ENCODE measurements at regions not wholly inside any gene's neighbourhood (a gene's known extent, or its start where the extent isn't known, plus 50 kb on each side); places are given as distances from the start of the nearest gene placed in this dataset.

GRCh38 chr2:2932189-2932588 lies 445.4 kb downstream of the EIPR1 start:
- Histone ChIP-seq H3K27me3 (ENCODE audit: control insufficient read depth, insufficient read depth, low read length) (no peaks in the 10 kb centered on the region), H3K4me3 (ENCODE audit: low read length) (no peak overlapping the region), H3K27ac (ENCODE audit: low read length) (no peak overlapping the region), H3K4me1 (ENCODE audit: control insufficient read depth, insufficient read depth, low read length) (no peaks in the 10 kb centered on the region), H3K9me3 (replicated peaks; ENCODE audit: control insufficient read depth, low read depth, low read length) (peaks cover 5% of the 10 kb centered on the region), H3K36me3 (ENCODE audit: control insufficient read depth, insufficient read depth, low read length) (no peaks in the 10 kb centered on the region)
- WGBS (ENCODE audit: insufficient coverage): 68% methylated on average over 14 of the region's 15 CpGs
- no peak for DNase-seq

- WGBS (ENCODE audit: insufficient coverage): 79% methylated on average over 7 of the region's 12 CpGs
- Histone ChIP-seq H3K4me3 (ENCODE audit: low read length) (no peak overlapping the region), H3K4me1 (ENCODE audit: control insufficient read depth, insufficient read depth, low read length) (no peaks in the 10 kb centered on the region), H3K27ac (ENCODE audit: low read length) (no peak overlapping the region), H3K36me3 (ENCODE audit: control insufficient read depth, insufficient read depth, low read length) (no peaks in the 10 kb centered on the region), H3K27me3 (ENCODE audit: control insufficient read depth, insufficient read depth, low read length) (no peaks in the 10 kb centered on the region), H3K9me3 (replicated peaks; ENCODE audit: control insufficient read depth, low read depth, low read length) (peaks cover 5% of the 10 kb centered on the region)
- no peak for DNase-seq
Observed at GRCh38 chr2:2931318-2932075, 446.1 kb downstream of the EIPR1 start.

- no peaks in the 10 kb centered on the region for H3K4me1 ChIP-seq (ENCODE audit: control insufficient read depth, insufficient read depth, low read length)
- H3K9me3 ChIP-seq (replicated peaks; ENCODE audit: control insufficient read depth, low read depth, low read length): peaks cover 5% of the 10 kb centered on the region
- DNase-seq: no peak
- no peaks in the 10 kb centered on the region for H3K36me3 ChIP-seq (ENCODE audit: control insufficient read depth, insufficient read depth, low read length)
- no peaks in the 10 kb centered on the region for H3K27me3 ChIP-seq (ENCODE audit: control insufficient read depth, insufficient read depth, low read length)
- H3K4me3 ChIP-seq (ENCODE audit: low read length): no peak overlapping the region
- WGBS (ENCODE audit: insufficient coverage): 80% methylated on average over 1 of the region's 2 CpGs
- H3K27ac ChIP-seq (ENCODE audit: low read length): no peak overlapping the region
Observed at GRCh38 chr2:2930841-2931240, 446.8 kb downstream of the EIPR1 start.

GRCh38 chr2:2926858-2927175 lies 450.8 kb downstream of the EIPR1 start:
- no peak overlapping the region for H3K4me3 ChIP-seq (ENCODE audit: low read length)
- H3K36me3 ChIP-seq (ENCODE audit: control insufficient read depth, insufficient read depth, low read length): no peaks in the 10 kb centered on the region
- DNase-seq: no peak
- no peaks in the 10 kb centered on the region for H3K27me3 ChIP-seq (ENCODE audit: control insufficient read depth, insufficient read depth, low read length)
- no CpG with 5 or more reads among the region's 4 CpGs for WGBS (ENCODE audit: insufficient coverage)
- no peak overlapping the region for H3K27ac ChIP-seq (ENCODE audit: low read length)
- H3K4me1 ChIP-seq (ENCODE audit: control insufficient read depth, insufficient read depth, low read length): no peaks in the 10 kb centered on the region
- peaks cover 5% of the 10 kb centered on the region for H3K9me3 ChIP-seq (replicated peaks; ENCODE audit: control insufficient read depth, low read depth, low read length)

- WGBS (ENCODE audit: insufficient coverage): no CpG with 5 or more reads among the region's 3 CpGs
- no peaks in the 10 kb centered on the region for H3K36me3 ChIP-seq (ENCODE audit: control insufficient read depth, insufficient read depth, low read length)
- no peak for DNase-seq
- no peak overlapping the region for H3K4me3 ChIP-seq (ENCODE audit: low read length)
- H3K27me3 ChIP-seq (ENCODE audit: control insufficient read depth, insufficient read depth, low read length): no peaks in the 10 kb centered on the region
- H3K4me1 ChIP-seq (ENCODE audit: control insufficient read depth, insufficient read depth, low read length): no peaks in the 10 kb centered on the region
- H3K27ac ChIP-seq (ENCODE audit: low read length): no peak overlapping the region
- peaks cover 5% of the 10 kb centered on the region for H3K9me3 ChIP-seq (replicated peaks; ENCODE audit: control insufficient read depth, low read depth, low read length)
Observed at GRCh38 chr2:2926009-2926857, 451.4 kb downstream of the EIPR1 start.

- Histone ChIP-seq H3K4me3 (ENCODE audit: low read length) (no peak overlapping the region), H3K27me3 (ENCODE audit: control insufficient read depth, insufficient read depth, low read length) (no peaks in the 10 kb centered on the region), H3K27ac (ENCODE audit: low read length) (no peak overlapping the region), H3K4me1 (ENCODE audit: control insufficient read depth, insufficient read depth, low read length) (no peaks in the 10 kb centered on the region), H3K36me3 (ENCODE audit: control insufficient read depth, insufficient read depth, low read length) (no peaks in the 10 kb centered on the region), H3K9me3 (replicated peaks; ENCODE audit: control insufficient read depth, low read depth, low read length) (no peaks in the 10 kb centered on the region)
- 56% methylated on average over 4 of the region's 6 CpGs for WGBS (ENCODE audit: insufficient coverage)
- DNase-seq: no peak
Observed at GRCh38 chr2:2922156-2922555, 455.5 kb downstream of the EIPR1 start.

- Histone ChIP-seq H3K4me3 (ENCODE audit: low read length) (no peak overlapping the region), H3K9me3 (replicated peaks; ENCODE audit: control insufficient read depth, low read depth, low read length) (no peaks in the 10 kb centered on the region), H3K4me1 (ENCODE audit: control insufficient read depth, insufficient read depth, low read length) (no peaks in the 10 kb centered on the region), H3K36me3 (ENCODE audit: control insufficient read depth, insufficient read depth, low read length) (no peaks in the 10 kb centered on the region), H3K27ac (ENCODE audit: low read length) (no peak overlapping the region), H3K27me3 (ENCODE audit: control insufficient read depth, insufficient read depth, low read length) (no peaks in the 10 kb centered on the region)
- no peak for DNase-seq
- WGBS (ENCODE audit: insufficient coverage): 87% methylated on average over 14 of the region's 16 CpGs
Observed at GRCh38 chr2:2921011-2921720, 456.5 kb downstream of the EIPR1 start.

GRCh38 chr2:2919574-2920365 lies 457.8 kb downstream of the EIPR1 start:
- no peaks in the 10 kb centered on the region for H3K4me1 ChIP-seq (ENCODE audit: control insufficient read depth, insufficient read depth, low read length)
- H3K36me3 ChIP-seq (ENCODE audit: control insufficient read depth, insufficient read depth, low read length): no peaks in the 10 kb centered on the region
- no peaks in the 10 kb centered on the region for H3K27me3 ChIP-seq (ENCODE audit: control insufficient read depth, insufficient read depth, low read length)
- no peak overlapping the region for H3K27ac ChIP-seq (ENCODE audit: low read length)
- H3K9me3 ChIP-seq (replicated peaks; ENCODE audit: control insufficient read depth, low read depth, low read length): no peaks in the 10 kb centered on the region
- H3K4me3 ChIP-seq (ENCODE audit: low read length): no peak overlapping the region
- no peak for DNase-seq
- WGBS (ENCODE audit: insufficient coverage): 19% methylated on average over 4 of the region's 10 CpGs

GRCh38 chr2:2919026-2919425 lies 458.6 kb downstream of the EIPR1 start:
- 85% methylated on average over 4 of the region's 5 CpGs for WGBS (ENCODE audit: insufficient coverage)
- H3K9me3 ChIP-seq (replicated peaks; ENCODE audit: control insufficient read depth, low read depth, low read length): no peaks in the 10 kb centered on the region
- H3K27ac ChIP-seq (ENCODE audit: low read length): no peak overlapping the region
- H3K4me1 ChIP-seq (ENCODE audit: control insufficient read depth, insufficient read depth, low read length): no peaks in the 10 kb centered on the region
- H3K36me3 ChIP-seq (ENCODE audit: control insufficient read depth, insufficient read depth, low read length): no peaks in the 10 kb centered on the region
- no peak overlapping the region for H3K4me3 ChIP-seq (ENCODE audit: low read length)
- DNase-seq: no peak
- H3K27me3 ChIP-seq (ENCODE audit: control insufficient read depth, insufficient read depth, low read length): no peaks in the 10 kb centered on the region

Data from muscle of leg (tissue), 3 donors.